ENCODE measurements at regions not wholly inside any gene's neighbourhood (a gene's known extent, or its start where the extent isn't known, plus 50 kb on each side); places are given as distances from the start of the nearest gene placed in this dataset.
A peak's percentile ranks its signal among the peaks of the same experiment; 100 is the strongest.
"Not testable (repeated sequence)": the region's sequence is repeated elsewhere in the genome, so short reads cannot be mapped to it uniquely, and the experiment has no call there.

DNA sequence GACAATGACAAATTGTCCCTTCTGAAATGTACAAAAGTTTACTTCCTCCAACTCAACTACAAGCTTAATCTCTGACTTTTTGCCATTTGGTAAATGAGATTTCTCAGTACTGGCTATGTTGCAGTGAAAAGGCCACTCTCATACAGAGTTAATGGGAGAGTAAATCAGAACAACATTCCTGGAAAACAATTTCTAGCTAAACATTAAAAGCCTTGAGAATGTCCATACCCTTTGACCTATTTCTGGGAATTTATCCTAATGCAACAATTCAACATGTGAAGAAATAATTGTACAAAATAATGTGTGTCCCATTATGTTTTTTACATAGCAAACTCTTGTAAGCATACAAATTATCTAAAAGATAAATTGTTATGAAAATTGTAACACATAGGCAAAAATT is 56.3 kb upstream of the SPEF2 start:
- DNase-seq (ENCODE audit: low read depth) = no peak

DNA sequence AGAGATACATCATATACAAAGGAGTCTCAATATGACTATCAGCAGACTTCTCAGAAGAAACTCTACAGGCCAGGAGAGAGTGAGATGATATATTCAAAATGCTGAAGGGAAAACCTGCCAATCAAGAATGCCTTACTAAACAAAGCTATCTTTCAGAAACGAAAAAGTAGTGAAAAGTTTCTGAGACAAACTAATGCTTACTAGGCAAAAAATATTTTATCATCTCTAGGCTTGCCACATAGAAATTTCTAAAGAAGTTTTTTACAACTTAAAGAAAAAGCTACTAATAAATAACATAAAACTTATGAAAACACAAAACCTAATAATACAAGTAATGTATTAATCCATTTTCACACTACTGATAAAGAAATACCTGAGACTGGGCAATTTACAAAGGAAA is 59.9 kb upstream of the SPEF2 start:
- no peak for DNase-seq (ENCODE audit: low read depth)

DNA sequence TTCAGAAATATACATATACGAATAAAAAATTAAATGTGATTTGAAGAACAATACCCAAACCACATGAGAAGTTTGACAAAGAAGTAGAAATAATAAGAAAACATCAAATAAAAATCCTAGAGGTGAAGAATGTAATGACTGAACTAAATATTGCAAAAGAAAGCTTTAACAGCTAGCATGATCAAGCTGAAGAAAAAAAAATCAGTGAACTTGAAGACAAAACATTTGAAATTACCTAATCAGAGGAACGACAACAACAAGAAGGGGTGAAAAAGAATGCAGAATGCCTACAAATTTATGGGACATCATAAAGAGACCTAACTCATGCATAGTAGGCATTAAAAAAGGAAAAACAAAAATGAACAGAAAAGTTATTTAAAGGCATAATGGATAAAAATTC is 60.5 kb upstream of the SPEF2 start:
- no peak for DNase-seq (ENCODE audit: low read depth)

DNA sequence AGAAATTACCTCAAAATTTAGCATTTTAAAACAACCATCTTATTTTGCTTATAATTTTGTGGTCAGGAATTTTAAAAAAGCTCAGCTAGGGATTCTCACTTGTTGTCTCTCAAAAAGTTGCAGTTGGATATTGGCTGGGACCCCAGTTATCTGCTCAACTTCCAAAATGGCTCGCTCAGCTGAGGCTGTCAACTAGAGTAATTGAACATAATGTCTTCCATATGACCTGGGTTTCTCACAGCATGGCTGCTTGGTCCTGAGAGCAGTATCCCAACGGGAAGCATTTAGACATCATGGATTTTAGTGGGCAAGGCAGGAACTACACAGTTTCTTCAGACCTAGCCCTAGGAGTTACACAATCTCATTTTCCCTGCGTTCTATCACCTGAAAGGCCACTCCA is 63.6 kb upstream of the SPEF2 start:
- no peak for DNase-seq (ENCODE audit: low read depth)

DNA sequence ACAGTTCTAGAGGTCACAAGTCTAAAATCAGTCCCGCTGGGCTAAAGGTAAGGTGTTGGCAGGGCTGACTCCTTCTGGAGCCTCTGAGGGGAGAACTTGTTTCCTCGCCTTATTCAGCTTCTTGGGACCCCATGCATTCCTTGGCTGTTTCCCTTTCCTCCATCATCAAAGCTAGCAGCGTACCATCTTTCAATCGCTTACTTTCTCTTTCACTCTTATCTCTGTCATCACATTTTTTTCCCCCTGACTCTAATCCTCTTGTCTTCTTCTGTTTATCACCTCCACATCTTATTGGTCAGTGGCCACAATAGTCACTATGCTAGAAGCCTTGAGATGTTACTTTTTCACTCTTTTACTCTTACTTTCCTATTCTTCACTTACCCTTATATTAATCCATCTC is 72.5 kb upstream of the SPEF2 start:
- no peak for DNase-seq (ENCODE audit: low read depth)

DNA sequence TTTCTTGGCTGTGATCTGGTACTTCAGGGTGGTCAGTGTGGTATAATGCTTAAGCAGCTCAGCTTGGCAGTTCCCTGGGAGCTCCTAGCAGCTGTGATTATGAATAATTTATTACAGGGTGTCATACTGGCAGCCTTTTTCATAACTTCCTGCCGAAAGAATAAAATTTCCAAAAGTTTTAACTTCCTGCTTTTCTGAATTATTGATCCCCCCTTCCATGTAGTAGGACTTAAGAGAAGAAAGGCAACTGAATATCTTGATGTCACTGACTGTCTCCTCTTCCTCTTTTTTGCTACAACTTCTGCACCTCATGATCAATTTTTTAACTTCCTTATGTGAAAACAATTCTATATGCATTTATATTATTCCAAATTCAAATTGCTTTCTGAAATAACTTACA is 74.3 kb upstream of the SPEF2 start:
- DNase-seq (ENCODE audit: low read depth) = no peak

DNA sequence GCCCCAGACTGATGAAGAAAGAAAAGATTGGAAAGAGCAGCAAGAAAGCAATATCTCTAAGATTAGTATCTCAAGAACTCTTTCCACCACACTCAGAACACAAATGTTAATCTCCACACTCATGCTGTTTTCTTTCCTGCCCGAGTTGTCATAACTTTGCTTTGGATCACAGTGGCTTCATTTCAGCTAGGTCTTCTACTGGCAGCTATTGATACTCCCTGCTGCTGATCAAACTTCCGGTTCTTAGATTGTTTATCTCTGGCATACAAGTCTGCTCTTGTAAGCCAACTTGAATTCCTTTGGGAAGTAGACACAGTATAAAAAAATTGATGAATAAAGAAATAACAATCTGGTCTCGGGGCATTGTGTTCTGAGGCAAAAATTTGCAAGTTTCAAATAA is 77.7 kb upstream of the SPEF2 start:
- DNase-seq (ENCODE audit: low read depth) = no peak

DNA sequence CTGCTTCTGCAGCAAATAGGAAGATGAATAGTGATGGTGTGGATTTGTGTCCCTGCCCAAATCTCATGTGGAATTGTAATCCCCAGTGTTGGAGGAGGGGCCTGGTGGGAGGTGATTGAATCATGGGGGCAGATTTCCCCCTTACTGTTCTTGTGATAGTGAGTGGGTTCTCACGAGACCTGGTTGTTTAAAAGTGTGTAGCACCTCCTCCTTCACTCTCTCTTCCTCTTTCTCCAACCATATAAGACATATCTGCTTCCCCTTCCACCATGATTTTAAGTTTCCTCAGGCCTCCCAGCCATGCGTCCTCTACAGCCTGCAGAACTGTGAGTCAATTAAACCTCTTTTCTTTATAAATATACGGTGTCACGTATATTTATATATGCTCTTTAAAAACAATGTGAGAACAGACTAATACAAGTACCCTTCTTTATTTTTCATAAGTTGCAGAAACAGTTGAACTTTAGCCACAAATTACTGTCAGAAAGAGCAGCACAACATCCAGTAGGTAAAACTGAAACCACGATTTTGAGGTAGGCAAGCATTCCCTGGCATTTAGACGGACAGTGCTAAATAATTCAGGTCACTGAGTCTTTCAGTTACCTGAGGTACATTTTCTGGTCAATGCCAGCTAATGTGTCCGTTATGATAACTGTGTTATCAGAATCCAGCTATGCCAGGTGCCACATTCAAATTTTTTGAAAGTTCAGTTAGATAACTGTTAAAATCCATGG is 79.3 kb upstream of the SPEF2 start:
- no peak for DNase-seq (ENCODE audit: low read depth)

DNA sequence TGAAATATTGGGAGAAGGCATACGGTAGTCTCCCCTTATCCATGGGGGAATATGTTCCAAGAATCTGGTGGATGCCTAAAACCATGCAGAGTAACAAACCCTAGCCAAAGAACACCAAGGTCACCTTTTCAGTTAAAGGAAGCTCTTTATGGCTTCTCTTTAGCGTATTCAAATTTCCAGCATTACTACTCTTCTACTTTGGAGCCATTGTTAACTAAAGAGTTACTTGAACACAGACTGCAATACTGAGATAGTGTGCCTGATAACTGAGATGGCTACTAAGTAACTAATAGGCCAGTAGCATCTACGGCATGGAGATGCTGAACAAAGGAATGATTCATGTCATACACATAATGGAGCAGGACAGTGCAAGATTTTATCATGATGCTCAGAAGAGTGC is 84.5 kb upstream of the SPEF2 start:
- no peak for DNase-seq (ENCODE audit: low read depth)

DNA sequence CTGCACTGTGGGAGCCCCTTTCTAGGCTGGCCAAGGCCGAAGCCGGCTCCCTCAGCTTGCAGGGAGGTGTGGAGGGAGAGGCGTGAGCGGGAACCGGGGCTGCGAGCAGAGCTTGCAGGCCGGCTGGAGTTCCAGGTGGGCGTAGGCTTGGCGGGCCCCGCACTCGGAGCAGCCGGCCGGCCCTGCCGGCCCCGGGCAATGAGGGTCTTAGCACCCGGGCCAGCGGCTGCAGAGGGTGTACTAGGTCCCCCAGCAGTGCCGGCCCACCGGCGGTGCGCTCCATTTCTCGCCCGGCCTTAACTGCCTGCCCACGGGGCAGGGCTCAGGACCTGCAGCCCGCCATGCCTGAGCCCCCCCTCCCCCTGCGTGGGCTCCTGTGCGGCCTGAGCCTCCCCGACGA is 86.1 kb upstream of the SPEF2 start:
- not testable (repeated sequence) for DNase-seq (ENCODE audit: low read depth)

DNA sequence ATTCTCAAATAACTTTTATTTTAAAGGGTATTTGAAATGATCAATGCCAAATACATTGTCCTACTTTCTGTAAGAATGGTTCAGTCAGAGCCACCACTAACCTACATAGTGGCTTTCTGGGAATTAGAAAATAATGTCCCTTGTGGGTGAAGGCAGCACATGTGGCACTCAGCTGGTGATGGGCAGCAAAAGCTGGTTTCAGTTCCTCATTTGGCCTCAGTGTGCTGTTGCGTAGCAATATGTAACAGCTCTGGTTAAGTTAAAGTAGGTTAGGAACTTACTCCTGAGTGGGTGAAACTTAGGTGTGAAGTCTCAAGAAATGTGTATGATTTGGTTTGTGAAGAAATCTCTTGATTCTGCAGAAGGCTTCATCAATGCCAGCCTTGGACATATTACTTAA is 99.6 kb upstream of the SPEF2 start:
- DNase-seq (ENCODE audit: low read depth) = no peak

DNA sequence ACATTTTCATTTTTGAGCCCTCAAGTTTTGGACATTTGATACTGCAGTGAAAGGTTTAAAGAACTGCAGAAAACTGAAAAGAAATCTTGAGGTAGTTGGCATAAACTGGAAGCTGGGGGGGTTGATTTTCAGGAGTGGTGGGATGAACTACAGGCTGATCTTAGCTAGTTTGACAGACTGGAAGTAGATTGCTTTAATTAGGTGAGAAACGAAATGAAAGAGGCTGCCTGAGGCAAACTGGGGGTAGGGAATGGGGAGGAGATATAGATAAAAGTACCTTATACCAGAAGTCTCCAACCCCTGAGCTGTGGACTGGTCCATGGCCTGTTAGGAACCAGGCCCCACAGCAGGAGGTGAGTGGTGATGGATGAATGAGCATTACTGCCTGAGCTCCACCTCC is 101.4 kb upstream of the SPEF2 start:
- DNase-seq (ENCODE audit: low read depth) = no peak

DNA sequence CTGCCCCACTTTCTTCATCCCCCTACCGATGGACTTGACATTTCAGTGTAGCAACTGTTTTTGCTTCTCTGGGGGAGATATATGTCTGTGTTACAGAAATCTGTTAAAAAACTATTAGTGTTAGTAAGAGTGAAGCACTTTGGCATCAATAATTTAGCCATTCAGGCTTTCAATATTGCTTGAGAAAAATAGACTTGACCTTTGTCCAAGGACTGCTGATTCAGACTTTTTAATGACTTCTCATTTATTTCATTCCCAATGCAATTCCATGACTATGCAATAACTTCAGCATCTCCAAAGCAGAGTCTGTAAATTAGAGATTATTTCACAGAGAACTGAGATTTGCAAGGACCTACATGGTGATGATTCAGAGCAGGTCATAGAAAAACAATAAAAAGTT is 104.1 kb upstream of the SPEF2 start:
- DNase-seq (ENCODE audit: low read depth) = no peak

DNA sequence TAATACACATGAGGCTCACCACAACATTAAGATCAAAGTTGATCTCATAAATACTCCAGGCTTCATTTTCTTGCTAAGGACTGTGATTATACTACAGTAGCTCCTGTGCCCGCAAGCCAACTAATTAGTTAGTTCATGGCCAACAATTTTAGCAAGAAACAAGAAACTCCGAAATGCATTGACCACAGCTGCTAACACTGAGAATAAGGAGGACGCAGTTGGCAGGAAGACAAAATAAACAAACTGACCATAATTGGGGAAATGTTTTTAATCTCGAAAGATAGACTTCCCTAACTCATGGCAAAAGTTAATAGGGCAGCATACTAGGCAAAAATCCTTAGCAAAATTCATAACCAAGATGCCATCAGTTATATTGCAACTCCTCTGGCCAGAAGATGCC is 115.5 kb upstream of the SPEF2 start:
- no peak for DNase-seq (ENCODE audit: low read depth)

DNA sequence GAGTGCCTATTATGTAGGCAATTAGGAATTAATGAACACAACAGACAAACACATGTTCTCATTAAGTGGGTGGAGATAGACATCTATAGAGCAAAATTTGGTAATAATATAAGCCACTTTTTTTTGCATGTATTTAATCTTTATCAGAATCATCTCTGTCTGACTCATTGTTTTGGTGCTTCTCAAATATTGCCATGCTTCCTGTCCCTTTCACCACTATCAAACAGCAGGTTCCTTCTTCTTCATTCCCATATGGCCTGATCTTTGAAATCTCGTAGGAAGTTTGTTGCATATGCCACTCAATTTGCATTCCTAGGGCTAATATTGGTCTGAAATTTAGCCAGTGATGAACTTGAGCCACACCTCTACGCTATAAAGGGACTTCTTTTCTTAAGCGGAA is 128.9 kb upstream of the SPEF2 start:
- no peak for DNase-seq (ENCODE audit: low read depth)

DNA sequence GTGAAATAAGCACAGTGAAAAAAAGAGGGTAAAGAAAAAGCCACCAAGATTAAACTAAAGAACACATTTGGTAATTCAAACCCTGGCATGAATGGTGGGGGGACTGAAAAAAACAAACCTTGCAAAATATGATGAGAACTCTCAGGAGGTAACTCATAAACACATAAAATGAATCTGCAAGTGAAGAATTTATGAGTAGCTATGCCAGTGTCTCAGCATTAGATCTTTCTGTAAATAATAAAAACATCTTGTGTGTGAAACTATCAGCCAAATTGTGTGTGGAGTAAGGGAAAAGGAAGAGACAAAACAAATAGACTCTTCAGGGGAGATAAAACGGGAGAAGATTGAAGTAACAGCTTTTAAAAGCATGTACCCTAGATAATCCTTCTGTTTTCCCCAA is 129.6 kb upstream of the SPEF2 start:
- DNase-seq (ENCODE audit: low read depth) = peak; percentile 8

DNA sequence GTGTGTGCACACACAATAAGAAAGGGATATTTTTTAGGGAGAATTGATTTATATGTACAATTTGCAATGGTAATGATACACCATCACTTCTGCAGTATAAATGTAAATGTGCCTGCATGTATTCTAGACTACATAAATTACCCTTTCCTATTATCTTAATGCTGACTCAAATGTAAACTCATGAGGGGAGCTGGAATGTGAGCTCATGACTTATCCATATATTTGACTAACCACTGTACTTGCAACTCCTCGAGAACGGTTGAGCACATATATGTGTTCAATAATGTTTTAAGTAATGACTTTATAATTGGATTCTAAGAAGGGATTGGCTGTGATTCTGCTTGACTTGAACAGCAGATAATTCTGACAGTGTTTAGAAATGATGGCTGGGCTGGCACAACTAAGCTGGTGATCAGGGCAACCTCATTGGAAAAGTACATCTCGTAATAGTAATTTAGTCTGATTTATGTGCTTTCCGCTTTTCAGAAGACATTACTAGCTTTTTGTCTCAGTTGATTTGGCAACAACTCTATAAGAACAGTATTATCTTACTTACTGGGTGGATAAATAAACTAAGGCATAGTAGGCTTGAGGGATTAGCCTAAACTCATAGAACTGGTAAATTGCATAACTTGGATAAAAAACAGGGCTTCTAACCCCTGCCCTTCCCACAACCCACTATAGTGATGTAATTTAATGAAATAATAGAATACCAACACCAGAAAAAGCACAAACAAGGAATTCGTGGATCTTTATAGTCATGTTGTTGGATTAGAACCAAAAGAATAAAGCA is 130.2 kb upstream of the SPEF2 start:
- no peak for DNase-seq (ENCODE audit: low read depth)

DNA sequence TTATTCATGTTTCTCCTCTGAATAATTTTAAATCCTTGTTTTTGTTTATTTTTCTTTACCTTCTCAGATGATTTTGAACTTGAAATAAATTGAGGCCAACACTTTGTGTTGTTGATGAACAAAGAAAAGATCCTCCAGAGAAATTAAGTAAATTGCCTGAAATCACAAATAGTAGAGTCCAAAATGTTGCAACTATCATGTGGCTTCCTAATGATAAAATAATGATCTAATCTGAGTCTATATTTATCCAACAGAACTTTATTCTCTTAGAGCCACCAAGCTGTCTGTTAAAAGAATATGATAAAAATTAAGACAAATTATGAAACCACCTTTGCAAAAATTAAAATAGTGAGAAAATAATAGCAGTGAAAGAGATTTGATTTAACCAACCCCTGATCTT is 132.2 kb upstream of the SPEF2 start:
- no peak for DNase-seq (ENCODE audit: low read depth)

DNA sequence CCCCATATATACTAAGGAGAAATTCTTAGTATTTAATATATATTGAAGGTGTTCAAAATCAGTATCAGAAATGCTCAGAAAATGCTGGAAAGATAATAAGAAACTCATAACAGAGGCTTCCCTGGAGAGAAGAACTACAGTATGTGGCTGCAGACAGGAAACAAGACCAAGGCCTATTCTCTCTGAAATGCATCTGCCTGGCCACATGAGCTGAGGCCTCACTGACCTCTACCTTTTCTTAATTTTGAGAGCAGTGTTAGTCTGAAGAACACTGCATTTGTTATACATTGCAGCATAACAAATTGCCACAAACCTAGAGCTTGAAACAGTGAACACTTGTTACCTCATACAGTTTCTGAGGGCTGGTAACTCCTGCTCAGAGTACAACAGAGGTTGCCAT is 133.4 kb upstream of the SPEF2 start:
- DNase-seq (ENCODE audit: low read depth) = no peak

DNA sequence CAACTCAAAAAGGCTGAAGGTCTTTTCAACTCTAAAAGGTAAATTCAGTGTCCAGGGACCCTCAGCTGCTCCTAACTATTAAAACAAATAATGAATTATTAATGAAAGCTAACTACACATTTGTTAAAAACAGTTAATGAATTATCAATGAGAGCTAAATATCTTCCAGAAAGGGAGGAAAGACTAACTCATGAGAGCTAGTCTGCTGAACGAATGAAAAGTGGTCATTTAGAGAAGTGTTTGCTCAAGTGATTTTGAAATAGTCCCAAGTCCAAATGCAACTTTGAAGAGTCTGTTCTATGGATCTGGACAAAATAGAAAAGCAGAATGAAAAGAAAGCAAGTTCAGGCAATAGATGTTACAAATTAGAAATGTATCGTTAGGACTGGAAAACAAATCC is 133.9 kb upstream of the SPEF2 start:
- no peak for DNase-seq (ENCODE audit: low read depth)

DNA sequence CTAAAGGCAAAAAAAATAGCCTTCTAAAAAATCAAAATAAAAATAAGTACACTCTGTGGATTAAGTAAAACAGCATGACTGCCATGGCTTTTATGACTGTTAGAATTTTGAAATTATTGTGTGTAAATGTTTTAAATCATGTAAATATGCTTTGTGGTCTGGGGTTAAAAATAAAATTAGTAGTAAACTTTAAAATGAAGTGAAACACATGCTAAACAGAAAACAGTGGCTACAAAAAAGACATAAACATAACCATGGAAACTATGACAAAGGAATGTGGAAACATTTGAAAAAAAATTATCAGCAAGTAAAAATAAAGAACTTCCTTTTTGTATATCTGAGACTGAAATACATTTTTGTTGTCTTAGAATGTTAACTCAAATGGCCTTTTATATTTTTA is 134.5 kb upstream of the SPEF2 start:
- peak; percentile 15 for DNase-seq (ENCODE audit: low read depth)

DNA sequence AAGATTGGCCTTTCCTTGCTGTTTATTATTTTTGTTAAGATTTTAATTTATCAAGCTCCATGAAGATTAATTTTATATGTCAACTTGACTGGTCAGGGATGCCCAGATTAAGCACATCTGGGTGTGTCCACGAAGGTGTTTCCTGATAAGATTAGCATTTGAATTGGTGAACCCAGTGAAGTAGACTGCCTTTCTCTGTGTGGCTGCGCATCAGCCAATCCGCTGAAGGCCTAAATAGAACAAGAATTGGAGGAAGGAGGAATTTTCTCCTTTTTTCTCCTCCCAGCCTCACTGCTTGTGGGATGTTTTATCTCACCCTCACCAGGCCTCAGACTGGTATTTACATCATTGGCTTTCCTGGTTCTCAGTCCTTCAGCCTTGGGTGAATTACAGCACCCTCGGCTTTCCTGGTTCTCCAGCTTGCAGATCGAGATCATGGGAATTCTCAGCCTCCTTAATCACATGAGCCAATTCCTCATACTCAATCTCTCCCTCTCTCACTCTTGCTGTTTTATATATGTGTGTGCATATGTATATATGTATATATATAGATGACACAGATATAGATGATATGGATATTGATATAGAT is 135.4 kb upstream of the SPEF2 start:
- DNase-seq (ENCODE audit: low read depth) = no peak

DNA sequence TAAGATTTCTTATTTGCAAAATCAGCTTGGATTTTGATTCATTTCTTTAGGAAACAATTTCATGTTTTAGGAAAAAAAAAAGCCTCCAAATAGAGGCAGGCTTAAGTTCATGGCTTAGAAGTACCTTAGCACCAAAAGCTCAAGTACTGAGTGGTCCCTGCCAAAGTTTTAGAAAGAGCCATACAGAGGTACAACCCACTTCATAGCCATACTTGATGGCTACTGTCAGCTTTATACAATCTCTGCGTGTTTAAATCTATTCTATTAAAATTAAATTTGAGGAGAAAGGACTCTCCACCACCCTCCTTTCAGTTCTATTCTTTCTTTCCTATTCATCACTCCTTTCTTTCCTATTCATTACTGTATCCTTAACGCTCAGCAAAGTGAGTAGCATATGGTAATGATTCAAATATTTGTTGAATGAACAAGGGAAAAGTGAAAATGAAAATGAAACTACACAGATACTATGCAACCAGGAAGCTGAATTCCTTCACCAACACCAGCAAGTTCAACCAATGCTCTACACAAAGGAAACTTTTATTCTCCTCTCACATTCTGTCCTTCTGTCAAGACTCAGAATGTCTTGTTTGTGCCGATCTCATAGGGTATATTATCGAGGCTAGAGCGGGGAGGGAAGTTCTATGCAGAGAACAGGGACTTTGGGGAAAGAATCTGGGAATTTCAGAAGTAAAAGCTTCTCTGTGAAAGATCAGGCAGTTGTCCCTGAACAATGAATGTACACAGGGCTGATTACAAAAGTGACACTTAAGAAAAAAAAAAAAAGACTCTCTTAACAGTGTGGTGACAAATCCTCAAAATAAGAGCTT is 138.6 kb upstream of the SPEF2 start:
- DNase-seq (ENCODE audit: low read depth) = peak; percentile 11
